ENCODE measurements at regions not wholly inside any gene's neighbourhood (a gene's known extent, or its start where the extent isn't known, plus 50 kb on each side); places are given as distances from the start of the nearest gene placed in this dataset.

DNA sequence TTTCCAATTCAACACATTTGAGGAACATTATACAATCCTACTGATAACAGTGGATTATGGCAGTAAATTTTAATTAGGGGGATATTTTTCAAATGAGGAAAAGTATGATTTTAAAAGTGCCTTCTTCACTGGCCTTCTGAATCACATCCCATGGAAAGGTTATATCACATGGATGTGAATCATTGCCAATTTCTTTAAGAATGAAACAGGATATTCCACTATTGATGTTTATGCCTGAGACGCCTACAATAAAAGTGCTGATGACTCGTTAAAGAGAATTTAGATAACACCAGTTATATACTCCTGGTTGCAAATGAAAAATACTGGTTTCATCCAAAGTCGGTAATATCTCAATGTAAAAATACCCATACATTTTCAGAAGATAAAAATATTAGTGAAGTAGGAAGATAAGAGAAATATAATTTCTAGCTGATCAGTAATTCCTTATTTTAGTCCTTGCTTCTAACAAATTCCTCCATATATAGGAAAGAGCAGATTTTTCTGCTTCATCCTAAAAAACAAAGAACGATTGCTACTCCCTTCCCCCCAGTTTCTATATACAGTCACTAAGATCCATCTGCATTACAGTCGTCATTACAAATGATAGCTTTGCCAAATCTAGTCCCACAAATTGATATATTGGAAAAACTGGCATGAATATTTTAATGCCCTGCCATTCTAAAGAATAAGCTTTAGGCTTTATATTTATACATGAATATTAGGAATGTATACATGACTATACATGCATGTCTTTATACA lies 139.5 kb upstream of the SOX5 start:
- TF ChIP-seq, protein P1, sequence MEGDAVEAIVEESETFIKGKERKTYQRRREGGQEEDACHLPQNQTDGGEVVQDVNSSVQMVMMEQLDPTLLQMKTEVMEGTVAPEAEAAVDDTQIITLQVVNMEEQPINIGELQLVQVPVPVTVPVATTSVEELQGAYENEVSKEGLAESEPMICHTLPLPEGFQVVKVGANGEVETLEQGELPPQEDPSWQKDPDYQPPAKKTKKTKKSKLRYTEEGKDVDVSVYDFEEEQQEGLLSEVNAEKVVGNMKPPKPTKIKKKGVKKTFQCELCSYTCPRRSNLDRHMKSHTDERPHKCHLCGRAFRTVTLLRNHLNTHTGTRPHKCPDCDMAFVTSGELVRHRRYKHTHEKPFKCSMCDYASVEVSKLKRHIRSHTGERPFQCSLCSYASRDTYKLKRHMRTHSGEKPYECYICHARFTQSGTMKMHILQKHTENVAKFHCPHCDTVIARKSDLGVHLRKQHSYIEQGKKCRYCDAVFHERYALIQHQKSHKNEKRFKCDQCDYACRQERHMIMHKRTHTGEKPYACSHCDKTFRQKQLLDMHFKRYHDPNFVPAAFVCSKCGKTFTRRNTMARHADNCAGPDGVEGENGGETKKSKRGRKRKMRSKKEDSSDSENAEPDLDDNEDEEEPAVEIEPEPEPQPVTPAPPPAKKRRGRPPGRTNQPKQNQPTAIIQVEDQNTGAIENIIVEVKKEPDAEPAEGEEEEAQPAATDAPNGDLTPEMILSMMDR (IDR thresholded peaks at IDR 0.05; ENCODE audit: insufficient read depth, low read depth, low read length): no peak
- peak; percentile 35 for DNase-seq (ENCODE audit: low read depth)
- no peak overlapping the region for H3K4me3 ChIP-seq (ENCODE audit: low read depth, low read length)

DNA sequence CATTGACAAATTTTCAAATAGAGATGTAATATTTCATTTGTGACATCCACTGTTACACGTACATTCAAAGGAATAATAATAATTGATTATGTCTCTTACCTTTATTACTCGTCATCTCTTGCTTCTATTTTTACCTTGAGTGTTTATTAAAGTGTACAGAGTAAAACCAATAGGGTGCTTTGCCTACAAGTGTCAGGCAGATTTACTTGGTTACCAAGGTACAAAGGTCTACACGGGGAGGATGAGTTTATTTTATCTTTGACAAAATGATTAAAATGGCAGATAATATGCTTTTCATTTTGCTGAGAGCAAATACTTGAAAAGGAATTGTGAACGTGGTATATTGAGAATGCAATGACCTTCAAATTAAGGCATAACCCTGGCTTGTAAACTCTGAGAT lies 137.8 kb upstream of the SOX5 start:
- no peak overlapping the region for H3K4me3 ChIP-seq (ENCODE audit: low read depth, low read length)
- DNase-seq (ENCODE audit: low read depth): no peak
- TF ChIP-seq, protein P1 (IDR thresholded peaks at IDR 0.05; ENCODE audit: insufficient read depth, low read depth, low read length): no peak

DNA sequence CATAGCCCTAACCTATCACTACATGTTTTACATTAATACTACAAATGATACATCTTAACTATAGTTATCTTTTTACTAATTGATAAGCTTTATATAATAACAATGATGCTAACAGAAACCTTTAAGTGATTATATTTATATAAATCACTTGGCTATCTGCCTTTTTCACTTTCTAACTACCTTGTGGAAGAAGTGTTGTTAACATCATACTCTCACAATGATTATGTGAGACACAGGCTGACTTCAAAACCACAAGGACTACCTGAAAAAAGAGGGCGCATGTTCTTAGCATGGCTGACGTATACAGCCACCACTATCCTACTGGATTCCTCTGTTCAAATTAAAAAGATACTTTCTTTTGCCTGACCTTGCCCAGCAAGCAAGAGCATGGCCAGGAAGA lies 135.3 kb upstream of the SOX5 start:
- DNase-seq (ENCODE audit: low read depth): no peak
- no peak overlapping the region for H3K4me3 ChIP-seq (ENCODE audit: low read depth, low read length)
- TF ChIP-seq, protein P1 (IDR thresholded peaks at IDR 0.05; ENCODE audit: insufficient read depth, low read depth, low read length): no peak

DNA sequence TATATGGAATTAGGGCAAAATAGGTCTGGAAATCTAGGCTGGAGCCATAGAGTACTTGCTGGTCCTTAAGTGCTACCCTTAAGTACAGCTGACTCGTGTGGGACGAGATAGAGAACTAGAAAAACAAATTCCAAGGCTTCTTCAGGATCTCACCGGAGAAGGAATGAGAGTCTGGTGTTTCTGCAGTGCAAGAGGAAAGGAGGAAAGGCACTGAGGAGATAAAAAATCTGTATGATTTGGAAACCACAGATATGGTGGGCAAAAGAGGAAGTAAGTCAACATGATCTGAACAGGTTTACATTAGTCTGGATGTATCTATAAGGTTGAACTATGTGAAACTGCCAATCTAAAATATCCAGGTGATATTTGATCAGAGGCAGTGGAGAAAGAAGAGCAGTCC lies 134.4 kb upstream of the SOX5 start:
- H3K4me3 ChIP-seq (ENCODE audit: low read depth, low read length): no peak overlapping the region
- TF ChIP-seq, protein P1 (IDR thresholded peaks at IDR 0.05; ENCODE audit: insufficient read depth, low read depth, low read length): no peak
- DNase-seq (ENCODE audit: low read depth): no peak

DNA sequence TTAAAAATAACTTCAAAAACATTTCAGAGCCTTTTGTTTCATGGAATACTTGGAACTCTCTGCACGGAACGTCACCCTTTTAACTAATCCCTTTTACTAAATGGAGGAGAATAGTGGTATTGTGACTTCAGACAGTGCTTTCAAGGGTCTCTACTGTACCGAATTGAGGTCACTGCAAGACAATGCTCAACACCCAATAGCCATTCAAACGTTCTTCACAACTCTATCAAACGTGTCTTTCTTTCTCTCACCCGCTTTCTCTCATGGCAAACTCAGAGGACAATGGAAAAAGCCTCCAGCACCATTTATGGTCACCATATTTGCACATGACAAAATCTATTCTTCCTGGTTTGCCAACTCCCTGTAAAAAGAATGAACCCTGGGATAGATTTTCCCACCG lies 132.1 kb upstream of the SOX5 start:
- H3K4me3 ChIP-seq (ENCODE audit: low read depth, low read length): no peak overlapping the region
- TF ChIP-seq, protein P1 (IDR thresholded peaks at IDR 0.05; ENCODE audit: insufficient read depth, low read depth, low read length): no peak
- DNase-seq (ENCODE audit: low read depth): no peak

DNA sequence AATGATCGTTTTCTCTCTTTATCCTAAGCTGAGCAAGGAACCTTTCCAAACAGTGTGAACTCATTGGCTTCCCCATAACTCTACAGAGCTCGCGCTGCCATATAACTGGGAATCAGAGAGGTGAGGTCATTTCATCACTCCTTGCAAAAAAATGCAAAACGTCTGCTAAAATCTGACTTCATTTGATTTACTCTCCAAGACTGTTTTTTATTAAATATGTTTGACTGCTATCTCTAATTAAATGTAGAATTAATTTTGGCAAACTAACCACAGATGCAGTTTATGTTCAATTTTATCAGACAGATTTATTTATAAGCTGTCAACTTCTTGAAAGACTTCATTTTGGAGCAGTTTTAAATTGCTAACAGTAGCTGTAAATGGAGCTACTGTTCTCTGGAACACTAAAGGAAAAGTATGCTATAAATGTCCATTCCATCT lies 131.6 kb upstream of the SOX5 start:
- H3K4me3 ChIP-seq (ENCODE audit: low read depth, low read length): no peak overlapping the region
- TF ChIP-seq, protein P1 (IDR thresholded peaks at IDR 0.05; ENCODE audit: insufficient read depth, low read depth, low read length): no peak
- DNase-seq (ENCODE audit: low read depth): no peak

DNA sequence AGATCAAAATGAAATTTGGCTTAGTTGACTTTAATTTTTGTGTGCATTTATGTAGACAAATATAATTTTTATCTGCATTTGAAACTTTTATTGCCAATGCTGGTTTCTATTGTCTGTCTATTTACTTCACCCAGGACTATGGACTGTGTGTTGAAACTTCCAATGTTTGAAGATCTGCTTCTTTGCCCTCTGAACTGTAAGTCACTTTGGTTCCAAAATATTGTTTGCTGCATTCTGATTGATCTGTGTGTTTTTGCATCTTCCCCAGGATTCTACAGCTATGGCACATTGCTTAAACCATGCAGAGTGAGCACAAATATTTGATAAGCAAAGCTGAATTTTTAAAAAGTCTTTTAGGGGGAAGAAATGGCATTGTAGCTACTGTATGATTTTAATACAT lies 131.0 kb upstream of the SOX5 start:
- no peak for DNase-seq (ENCODE audit: low read depth)
- no peak overlapping the region for H3K4me3 ChIP-seq (ENCODE audit: low read depth, low read length)
- TF ChIP-seq, protein P1 (IDR thresholded peaks at IDR 0.05; ENCODE audit: insufficient read depth, low read depth, low read length): no peak

Data from fibroblast of villous mesenchyme (primary cell).